MV-4-11 (cell line): ENCODE measurements at regions not wholly inside any gene's neighbourhood (a gene's known extent, or its start where the extent isn't known, plus 50 kb on each side); places are given as distances from the start of the nearest gene placed in this dataset.
"Not testable (repeated sequence)": the region's sequence is repeated elsewhere in the genome, so short reads cannot be mapped to it uniquely, and the experiment has no call there.

Experiments used
- DNase-seq: peaks from one replicate; lab custom pipeline; 2025; lab: John Stamatoyannopoulos, UW

- DNase-seq = peak; percentile 78
Observed at GRCh38 chr3:125822175-125822574, 146.8 kb upstream of the ROPN1B start.

- DNase-seq = not testable (repeated sequence)
Observed at GRCh38 chr3:125831005-125831750, 137.8 kb upstream of the ROPN1B start.

GRCh38 chr3:125835562-125835961, 133.4 kb upstream of the ROPN1B start:
- DNase-seq = not testable (repeated sequence)

GRCh38 chr3:125836011-125836551, 132.9 kb upstream of the ROPN1B start:
- peak; percentile 33 for DNase-seq

GRCh38 chr3:125836786-125837185, 132.2 kb upstream of the ROPN1B start:
- not testable (repeated sequence) for DNase-seq

- not testable (repeated sequence) for DNase-seq
Observed at GRCh38 chr3:125838857-125839256, 130.1 kb upstream of the ROPN1B start.

GRCh38 chr3:125840465-125840864, 128.5 kb upstream of the ROPN1B start:
- not testable (repeated sequence) for DNase-seq

- DNase-seq = not testable (repeated sequence)
Observed at GRCh38 chr3:125847966-125848365, 121.0 kb upstream of the ROPN1B start.

GRCh38 chr3:125855006-125855405, 114.0 kb upstream of the ROPN1B start:
- not testable (repeated sequence) for DNase-seq

GRCh38 chr3:125860547-125860946, 108.4 kb upstream of the ROPN1B start:
- DNase-seq = not testable (repeated sequence)

GRCh38 chr3:125862841-125863254, 106.1 kb upstream of the ROPN1B start:
- not testable (repeated sequence) for DNase-seq

GRCh38 chr3:125864532-125864931, 104.4 kb upstream of the ROPN1B start:
- DNase-seq = not testable (repeated sequence)

- not testable (repeated sequence) for DNase-seq
Observed at GRCh38 chr3:125886006-125886405, 83.0 kb upstream of the ROPN1B start.

- DNase-seq = not testable (repeated sequence)
Observed at GRCh38 chr3:125899181-125899580, 69.8 kb upstream of the ROPN1B start.

- DNase-seq = not testable (repeated sequence)
Observed at GRCh38 chr3:125901473-125901872, 67.5 kb upstream of the ROPN1B start.

- DNase-seq = not testable (repeated sequence)
Observed at GRCh38 chr3:125903780-125904455, 65.1 kb upstream of the ROPN1B start.

- DNase-seq = not testable (repeated sequence)
Observed at GRCh38 chr3:125907279-125907678, 61.7 kb upstream of the ROPN1B start.

GRCh38 chr3:125910851-125911250, 58.1 kb upstream of the ROPN1B start:
- DNase-seq = not testable (repeated sequence)

GRCh38 chr3:125914608-125915436, 54.2 kb upstream of the ROPN1B start:
- DNase-seq = peak; percentile 0

GRCh38 chr3:125915437-125915787, 53.6 kb upstream of the ROPN1B start:
- not testable (repeated sequence) for DNase-seq

GRCh38 chr3:125915792-125916375, 53.1 kb upstream of the ROPN1B start:
- peak; percentile 98 for DNase-seq
